Neural cell (in vitro differentiated cells): ENCODE measurements at regions not wholly inside any gene's neighbourhood (a gene's known extent, or its start where the extent isn't known, plus 50 kb on each side); places are given as distances from the start of the nearest gene placed in this dataset.

Experiments used
- EP300 ChIP-seq: fragments of 450-650 bp; conservative IDR thresholded peaks from 2 replicates; pipeline ENCODE4 v1.6.1; 2014; ENCODE audit warnings: antibody characterized with exemption, mild to moderate bottlenecking, moderate library complexity; ENCODE audit not compliant: poor library complexity, severe bottlenecking
- EZH2 ChIP-seq: fragments of 200-600, 300-800 bp; shearing (Covaris generic), sonication (generic); IDR thresholded peaks from 2 replicates; pipeline ENCODE4 v1.6.1; 2014; ENCODE audit warnings: antibody characterized with exemption, low read length, borderline replicate concordance, mild to moderate bottlenecking; ENCODE audit not compliant: insufficient read depth, poor library complexity, severe bottlenecking
- TAF1 ChIP-seq: IDR thresholded peaks from 2 replicates; pipeline ENCODE4 v1.6.1; 2012; ENCODE audit warnings: low read depth
- TF ChIP-seq, protein P1 (sequence below): fragments of 450-650 bp; IDR thresholded peaks from 2 replicates; pipeline ENCODE4 v1.5.1; 2014; ENCODE audit warnings: antibody characterized with exemption, mild to moderate bottlenecking, moderate library complexity; ENCODE audit not compliant: poor library complexity, severe bottlenecking

DNA sequence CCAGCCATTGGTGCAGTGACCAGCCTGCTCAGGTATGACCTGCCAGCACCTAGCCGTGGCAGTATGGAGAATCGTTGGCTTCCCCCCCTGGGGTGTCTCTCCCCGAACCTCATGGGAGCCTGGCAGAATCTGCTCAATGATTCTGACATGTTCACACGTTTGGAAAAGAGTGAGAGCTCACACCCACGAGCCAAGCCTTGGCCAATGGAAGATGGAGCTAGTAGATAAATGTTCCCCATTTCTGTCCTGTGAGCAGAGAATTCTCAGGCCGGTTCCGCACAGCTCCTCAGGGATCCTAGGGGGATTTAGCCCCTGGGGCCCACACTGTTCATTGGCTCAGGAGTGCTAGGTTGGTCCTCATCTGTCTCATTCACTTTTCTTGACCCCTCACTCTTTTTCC lies 128.4 kb downstream of the RCN1 start:
- TF ChIP-seq, protein P1, sequence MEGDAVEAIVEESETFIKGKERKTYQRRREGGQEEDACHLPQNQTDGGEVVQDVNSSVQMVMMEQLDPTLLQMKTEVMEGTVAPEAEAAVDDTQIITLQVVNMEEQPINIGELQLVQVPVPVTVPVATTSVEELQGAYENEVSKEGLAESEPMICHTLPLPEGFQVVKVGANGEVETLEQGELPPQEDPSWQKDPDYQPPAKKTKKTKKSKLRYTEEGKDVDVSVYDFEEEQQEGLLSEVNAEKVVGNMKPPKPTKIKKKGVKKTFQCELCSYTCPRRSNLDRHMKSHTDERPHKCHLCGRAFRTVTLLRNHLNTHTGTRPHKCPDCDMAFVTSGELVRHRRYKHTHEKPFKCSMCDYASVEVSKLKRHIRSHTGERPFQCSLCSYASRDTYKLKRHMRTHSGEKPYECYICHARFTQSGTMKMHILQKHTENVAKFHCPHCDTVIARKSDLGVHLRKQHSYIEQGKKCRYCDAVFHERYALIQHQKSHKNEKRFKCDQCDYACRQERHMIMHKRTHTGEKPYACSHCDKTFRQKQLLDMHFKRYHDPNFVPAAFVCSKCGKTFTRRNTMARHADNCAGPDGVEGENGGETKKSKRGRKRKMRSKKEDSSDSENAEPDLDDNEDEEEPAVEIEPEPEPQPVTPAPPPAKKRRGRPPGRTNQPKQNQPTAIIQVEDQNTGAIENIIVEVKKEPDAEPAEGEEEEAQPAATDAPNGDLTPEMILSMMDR: no peak
- no peak for TF ChIP-seq EZH2
- no peak for TF ChIP-seq TAF1
- no peak for TF ChIP-seq EP300
